NB4 (cell line): ENCODE measurements at regions not wholly inside any gene's neighbourhood (a gene's known extent, or its start where the extent isn't known, plus 50 kb on each side); places are given as distances from the start of the nearest gene placed in this dataset.

Source experiments
- CTCF ChIP-seq: IDR thresholded peaks from one replicate; pipeline ENCODE4 v1.5.1; 2012; ENCODE audit warnings: low read depth, low read length
- MYC ChIP-seq: IDR thresholded peaks from 2 replicates; pipeline ENCODE4 v1.6.1; 2011; ENCODE audit warnings: low read depth, low read length
- POLR2A ChIP-seq: IDR thresholded peaks from 2 replicates; pipeline ENCODE4 v1.6.1; 2011; ENCODE audit warnings: mild to moderate bottlenecking; ENCODE audit not compliant: insufficient read length; ENCODE audit errors: extremely low read depth
- TF ChIP-seq, protein P1 (sequence below): IDR thresholded peaks from 2 replicates; pipeline ENCODE4 v1.6.1; 2011; ENCODE audit warnings: low read depth, low read length

DNA sequence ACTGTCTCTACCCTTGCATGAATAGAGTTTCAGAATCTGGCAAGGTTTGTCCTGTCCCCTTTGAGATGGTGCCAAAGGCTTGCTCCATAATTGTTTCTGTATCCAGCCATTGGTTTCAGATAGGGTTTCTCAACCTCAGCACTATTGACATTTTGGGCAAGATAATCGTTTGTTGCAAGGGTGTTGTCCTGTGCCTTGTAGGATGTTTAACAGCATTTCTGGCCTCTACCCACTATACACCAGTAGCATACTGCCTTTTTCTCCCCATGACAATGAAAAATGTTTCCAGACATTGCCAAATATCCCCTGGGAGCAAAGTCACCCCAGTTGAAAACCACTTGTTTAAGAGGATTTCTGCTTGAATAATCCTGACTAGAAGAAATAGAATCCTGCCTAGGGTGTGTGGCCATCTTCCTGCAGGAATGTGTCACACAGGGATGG, 126.8 kb downstream of the CDC42EP3 start:
- TF ChIP-seq CTCF (no peak), POLR2A (no peak), MYC (no peak)
- TF ChIP-seq, protein P1, sequence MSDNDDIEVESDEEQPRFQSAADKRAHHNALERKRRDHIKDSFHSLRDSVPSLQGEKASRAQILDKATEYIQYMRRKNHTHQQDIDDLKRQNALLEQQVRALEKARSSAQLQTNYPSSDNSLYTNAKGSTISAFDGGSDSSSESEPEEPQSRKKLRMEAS = no peak
